Gastroesophageal sphincter (tissue), 3 donors: ENCODE measurements at regions not wholly inside any gene's neighbourhood (a gene's known extent, or its start where the extent isn't known, plus 50 kb on each side); places are given as distances from the start of the nearest gene placed in this dataset.

ENCODE experiments used
- POLR2A ChIP-seq, 2 donors: fragments of 450-650 bp; IDR thresholded peaks; one replicate each; pipeline ENCODE4 v1.6.1; 2017; ENCODE audit warnings: antibody characterized with exemption in 2 of 2, mild to moderate bottlenecking in 2 of 2, moderate library complexity in 1 of 2
- POLR2AphosphoS5 ChIP-seq: sonication (generic); formaldehyde crosslinking; IDR thresholded peaks from one replicate; pipeline ENCODE4 v1.6.1; 2017; ENCODE audit warnings: antibody characterized with exemption
- TF ChIP-seq, protein P1 (sequence below), 4 experiments: fragments of 200-600 bp in 2 of 4; fragments of 450-650 bp in 2 of 4; sonication (generic) in 1 of 4; IDR thresholded peaks; one replicate each; pipeline ENCODE4 v1.5.1; 2017 to 2019; ENCODE audit warnings: antibody characterized with exemption in 4 of 4, mild to moderate bottlenecking in 2 of 4, moderate library complexity in 2 of 4

DNA sequence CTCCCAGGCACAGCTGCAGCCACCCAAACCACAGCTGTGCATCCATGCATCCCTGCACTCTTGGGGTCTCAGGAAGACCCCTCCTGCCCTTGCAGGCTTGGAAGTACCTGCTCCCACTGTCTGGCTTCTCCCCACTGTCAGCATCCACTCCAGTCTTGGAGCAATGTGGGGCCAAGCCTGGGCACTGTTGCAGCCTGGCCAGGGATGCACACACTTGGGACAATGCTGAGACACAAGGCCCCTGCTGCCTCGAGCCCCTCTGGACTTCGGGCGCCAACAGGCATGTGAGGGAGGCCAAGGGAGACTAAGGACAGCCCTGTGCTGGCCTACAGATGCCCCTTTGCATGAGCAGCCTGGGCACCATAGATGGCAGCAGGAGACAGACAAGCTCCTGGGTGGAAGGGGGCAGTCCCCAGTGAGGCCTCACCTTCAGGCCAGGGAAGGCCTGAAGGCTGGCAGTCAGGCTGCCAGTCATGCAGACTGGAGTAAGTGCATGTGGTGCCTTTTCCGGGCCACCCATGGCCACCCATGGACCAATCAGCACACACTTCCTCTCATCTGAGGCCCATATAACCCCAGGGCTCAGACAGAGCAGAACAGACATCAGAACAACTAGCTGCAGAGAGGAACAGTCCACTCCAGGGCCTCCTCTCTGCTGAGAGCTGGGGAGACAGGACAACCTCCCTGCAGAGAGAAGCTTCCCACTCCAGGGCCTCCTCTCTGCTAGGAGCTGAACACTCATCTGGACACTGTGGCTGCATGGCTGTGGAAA, 219.0 kb downstream of the VGLL3 start:
- TF ChIP-seq POLR2A (IDR thresholded peaks at IDR 0.05) (no peak), POLR2AphosphoS5 (no peak)
- TF ChIP-seq, protein P1, sequence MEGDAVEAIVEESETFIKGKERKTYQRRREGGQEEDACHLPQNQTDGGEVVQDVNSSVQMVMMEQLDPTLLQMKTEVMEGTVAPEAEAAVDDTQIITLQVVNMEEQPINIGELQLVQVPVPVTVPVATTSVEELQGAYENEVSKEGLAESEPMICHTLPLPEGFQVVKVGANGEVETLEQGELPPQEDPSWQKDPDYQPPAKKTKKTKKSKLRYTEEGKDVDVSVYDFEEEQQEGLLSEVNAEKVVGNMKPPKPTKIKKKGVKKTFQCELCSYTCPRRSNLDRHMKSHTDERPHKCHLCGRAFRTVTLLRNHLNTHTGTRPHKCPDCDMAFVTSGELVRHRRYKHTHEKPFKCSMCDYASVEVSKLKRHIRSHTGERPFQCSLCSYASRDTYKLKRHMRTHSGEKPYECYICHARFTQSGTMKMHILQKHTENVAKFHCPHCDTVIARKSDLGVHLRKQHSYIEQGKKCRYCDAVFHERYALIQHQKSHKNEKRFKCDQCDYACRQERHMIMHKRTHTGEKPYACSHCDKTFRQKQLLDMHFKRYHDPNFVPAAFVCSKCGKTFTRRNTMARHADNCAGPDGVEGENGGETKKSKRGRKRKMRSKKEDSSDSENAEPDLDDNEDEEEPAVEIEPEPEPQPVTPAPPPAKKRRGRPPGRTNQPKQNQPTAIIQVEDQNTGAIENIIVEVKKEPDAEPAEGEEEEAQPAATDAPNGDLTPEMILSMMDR (IDR thresholded peaks at IDR 0.05): no peak
